Parathyroid adenoma (tissue), 2 donors: ENCODE measurements at regions not wholly inside any gene's neighbourhood (a gene's known extent, or its start where the extent isn't known, plus 50 kb on each side); places are given as distances from the start of the nearest gene placed in this dataset.

Experiments
- H2AFZ ChIP-seq: fragments of 300-600 bp; sonication (generic); one replicate; pipeline ENCODE4 v1.7.0; 2017; ENCODE audit warnings: antibody characterized with exemption, mild to moderate bottlenecking
- H3K27ac ChIP-seq: fragments of 300-600 bp; sonication (generic); one replicate; pipeline ENCODE4 v1.7.0; 2017
- H3K27me3 ChIP-seq: fragments of 300-600 bp; sonication (generic); one replicate; pipeline ENCODE4 v1.7.0; 2017; ENCODE audit warnings: low read length; ENCODE audit not compliant: control insufficient read depth, insufficient read depth
- H3K36me3 ChIP-seq: fragments of 300-600 bp; sonication (generic); one replicate; pipeline ENCODE4 v1.7.0; 2017; ENCODE audit warnings: low read length; ENCODE audit not compliant: control insufficient read depth, insufficient read depth
- H3K4me1 ChIP-seq: fragments of 300-600 bp; sonication (generic); one replicate; pipeline ENCODE4 v1.7.0; 2017; ENCODE audit warnings: control low read depth
- H3K4me2 ChIP-seq: fragments of 300-600 bp; sonication (generic); one replicate; pipeline ENCODE4 v1.7.0; 2017; ENCODE audit warnings: low read length
- H3K4me3 ChIP-seq: fragments of 300-600 bp; sonication (generic); one replicate; pipeline ENCODE4 v1.7.0; 2017; ENCODE audit warnings: low read depth, low read length
- H3K79me2 ChIP-seq: fragments of 300-600 bp; sonication (generic); one replicate; pipeline ENCODE4 v1.7.0; 2017; ENCODE audit warnings: control low read depth
- H3K9ac ChIP-seq: fragments of 300-600 bp; sonication (generic); one replicate; pipeline ENCODE4 v1.7.0; 2017; ENCODE audit warnings: mild to moderate bottlenecking
- H3K9me3 ChIP-seq: fragments of 300-600 bp; sonication (generic); one replicate; pipeline ENCODE4 v1.7.0; 2017; ENCODE audit warnings: low read length; ENCODE audit not compliant: control insufficient read depth
- TF ChIP-seq, protein P1 (sequence below): fragments of 300-600 bp; sonication (generic); IDR thresholded peaks from one replicate; pipeline ENCODE4 v1.7.0; 2017; ENCODE audit warnings: antibody characterized with exemption, mild to moderate bottlenecking
- donor health status: primary hyperparathyroidism.

DNA sequence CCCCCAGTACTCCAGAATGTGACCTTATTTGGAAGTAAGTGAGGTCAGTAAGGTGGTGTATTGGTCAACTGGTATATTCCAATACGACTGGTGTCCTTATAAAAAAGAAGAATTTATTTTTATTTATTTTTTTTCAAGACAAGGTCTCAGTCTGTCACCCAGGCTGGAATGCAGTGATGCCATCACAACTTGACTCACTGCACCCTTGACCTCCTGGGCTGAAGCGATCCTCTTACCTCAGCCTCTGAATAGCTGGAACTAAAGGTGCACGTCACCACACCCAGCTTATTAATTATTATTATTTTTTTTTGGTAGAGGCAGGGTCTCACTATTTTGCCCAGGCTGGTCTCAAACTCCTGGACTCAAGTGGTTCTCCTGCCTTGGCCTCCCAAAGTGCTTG, 115.1 kb upstream of the PITX2 start:
- H3K4me1 ChIP-seq = no peaks in the 10 kb centered on the region
- no peaks in the 10 kb centered on the region for H3K79me2 ChIP-seq

DNA sequence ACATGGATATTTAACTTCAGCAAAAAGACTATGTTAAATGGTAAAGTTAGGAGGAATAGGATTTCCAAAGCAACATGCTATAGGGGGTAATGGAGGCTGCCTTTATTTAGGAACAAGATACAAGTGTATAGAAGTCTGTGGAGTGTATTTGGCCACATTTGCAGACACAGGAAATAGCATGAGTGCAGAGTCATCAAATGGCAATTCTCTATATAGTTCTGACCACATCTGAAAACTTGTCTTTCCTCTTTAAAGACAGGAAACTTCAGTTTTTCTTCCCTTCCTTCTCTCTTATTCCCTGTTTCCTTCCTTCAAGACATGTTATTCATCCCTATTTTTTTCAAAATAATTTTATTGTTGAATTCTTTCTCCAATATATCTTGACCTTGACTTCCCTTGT, 119.3 kb upstream of the PITX2 start:
- no peaks in the 10 kb centered on the region for H3K27me3 ChIP-seq
- H3K9me3 ChIP-seq = no peaks in the 10 kb centered on the region
- no peak overlapping the region for H2AFZ ChIP-seq
- no peak overlapping the region for H3K4me3 ChIP-seq
- H3K36me3 ChIP-seq = no peaks in the 10 kb centered on the region
- TF ChIP-seq, protein P1, sequence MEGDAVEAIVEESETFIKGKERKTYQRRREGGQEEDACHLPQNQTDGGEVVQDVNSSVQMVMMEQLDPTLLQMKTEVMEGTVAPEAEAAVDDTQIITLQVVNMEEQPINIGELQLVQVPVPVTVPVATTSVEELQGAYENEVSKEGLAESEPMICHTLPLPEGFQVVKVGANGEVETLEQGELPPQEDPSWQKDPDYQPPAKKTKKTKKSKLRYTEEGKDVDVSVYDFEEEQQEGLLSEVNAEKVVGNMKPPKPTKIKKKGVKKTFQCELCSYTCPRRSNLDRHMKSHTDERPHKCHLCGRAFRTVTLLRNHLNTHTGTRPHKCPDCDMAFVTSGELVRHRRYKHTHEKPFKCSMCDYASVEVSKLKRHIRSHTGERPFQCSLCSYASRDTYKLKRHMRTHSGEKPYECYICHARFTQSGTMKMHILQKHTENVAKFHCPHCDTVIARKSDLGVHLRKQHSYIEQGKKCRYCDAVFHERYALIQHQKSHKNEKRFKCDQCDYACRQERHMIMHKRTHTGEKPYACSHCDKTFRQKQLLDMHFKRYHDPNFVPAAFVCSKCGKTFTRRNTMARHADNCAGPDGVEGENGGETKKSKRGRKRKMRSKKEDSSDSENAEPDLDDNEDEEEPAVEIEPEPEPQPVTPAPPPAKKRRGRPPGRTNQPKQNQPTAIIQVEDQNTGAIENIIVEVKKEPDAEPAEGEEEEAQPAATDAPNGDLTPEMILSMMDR = no peak
- no peak overlapping the region for H3K4me2 ChIP-seq
- no peaks in the 10 kb centered on the region for H3K79me2 ChIP-seq
- no peaks in the 10 kb centered on the region for H3K4me1 ChIP-seq
- no peak overlapping the region for H3K27ac ChIP-seq
- no peak overlapping the region for H3K9ac ChIP-seq

More for the DNA sequence above, 115.1 kb upstream of the PITX2 start:
- Histone ChIP-seq H3K4me2 (no peak overlapping the region), H2AFZ (no peak overlapping the region), H3K9me3 (no peaks in the 10 kb centered on the region), H3K36me3 (no peaks in the 10 kb centered on the region), H3K27ac (no peak overlapping the region), H3K4me3 (no peak overlapping the region), H3K9ac (no peak overlapping the region), H3K27me3 (no peaks in the 10 kb centered on the region)
- TF ChIP-seq, protein P1 = no peak

DNA sequence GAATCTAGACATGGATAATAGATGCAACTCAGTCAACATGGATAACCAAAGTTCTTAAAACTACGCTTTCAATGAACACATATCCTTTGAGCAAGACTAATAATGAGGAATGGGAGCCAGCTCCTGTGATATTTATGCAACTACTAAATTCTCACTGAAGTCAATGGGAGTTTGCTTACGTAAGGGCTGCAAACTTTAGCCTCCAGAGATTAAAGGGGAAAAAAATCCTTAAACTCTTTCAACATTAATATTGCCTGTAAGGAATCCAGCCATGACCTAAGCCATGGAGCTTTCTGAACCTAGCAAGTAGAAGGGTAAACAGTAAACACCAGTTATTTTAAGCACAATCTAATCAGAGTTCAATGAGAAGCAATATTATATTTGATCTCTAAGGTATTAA, 125.2 kb upstream of the PITX2 start:
- Histone ChIP-seq H3K4me3 (no peak overlapping the region), H3K4me1 (no peaks in the 10 kb centered on the region), H3K9ac (no peak overlapping the region)

DNA sequence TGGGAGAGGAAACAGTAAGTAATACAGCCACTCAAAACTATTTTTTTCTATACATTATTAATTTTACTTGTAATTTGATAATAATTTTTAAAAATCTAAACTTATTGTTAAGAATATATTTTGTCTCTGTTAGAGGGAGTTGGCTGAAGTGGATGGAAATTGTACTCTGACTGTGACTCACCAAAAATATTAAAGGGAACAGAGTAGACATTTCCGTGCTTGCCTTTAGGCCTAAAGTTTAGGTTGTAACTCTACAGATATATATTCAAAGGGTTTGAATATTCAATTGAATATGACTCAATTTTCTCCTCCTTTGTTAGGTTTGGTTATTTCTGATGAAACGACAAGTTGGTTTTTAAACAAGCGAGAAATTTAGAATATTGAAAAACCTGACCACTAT, 128.3 kb upstream of the PITX2 start:
- H2AFZ ChIP-seq = no peak overlapping the region
- no peak overlapping the region for H3K27ac ChIP-seq
- no peaks in the 10 kb centered on the region for H3K9me3 ChIP-seq
- no peak overlapping the region for H3K9ac ChIP-seq
- no peaks in the 10 kb centered on the region for H3K27me3 ChIP-seq
- no peak overlapping the region for H3K4me3 ChIP-seq
- H3K36me3 ChIP-seq = no peaks in the 10 kb centered on the region
- no peak overlapping the region for H3K4me2 ChIP-seq
- no peaks in the 10 kb centered on the region for H3K79me2 ChIP-seq
- TF ChIP-seq, protein P1 = no peak
- no peaks in the 10 kb centered on the region for H3K4me1 ChIP-seq

More for the DNA sequence above, 125.2 kb upstream of the PITX2 start:
- Histone ChIP-seq H3K27me3 (no peaks in the 10 kb centered on the region), H3K9me3 (no peaks in the 10 kb centered on the region), H3K27ac (no peak overlapping the region), H3K4me2 (no peak overlapping the region), H3K36me3 (no peaks in the 10 kb centered on the region), H3K79me2 (no peaks in the 10 kb centered on the region), H2AFZ (no peak overlapping the region)
- TF ChIP-seq, protein P1 = no peak

DNA sequence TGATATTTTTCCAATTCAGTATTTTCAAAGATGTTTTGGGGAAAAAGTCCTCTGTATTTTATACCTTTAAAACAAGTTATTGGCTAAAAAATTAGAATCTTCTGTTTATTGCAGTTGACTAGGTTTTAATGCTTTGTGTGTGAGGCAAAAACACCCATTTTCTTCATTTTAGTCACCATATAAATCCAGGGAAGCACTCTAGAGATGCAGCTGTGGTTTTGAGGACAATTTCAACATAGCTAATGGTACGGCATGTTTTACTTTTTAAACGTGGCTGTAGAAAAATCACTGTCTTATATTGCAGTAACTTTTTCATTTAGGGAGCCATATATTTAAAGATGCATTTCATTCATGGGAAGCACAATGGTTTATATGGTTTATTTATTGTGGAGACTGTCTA, 129.1 kb upstream of the PITX2 start:
- Histone ChIP-seq H3K79me2 (no peaks in the 10 kb centered on the region), H3K4me2 (no peak overlapping the region), H3K27me3 (no peaks in the 10 kb centered on the region), H3K9me3 (no peaks in the 10 kb centered on the region), H3K9ac (no peak overlapping the region), H3K4me3 (no peak overlapping the region), H2AFZ (no peak overlapping the region), H3K4me1 (no peaks in the 10 kb centered on the region), H3K27ac (no peak overlapping the region), H3K36me3 (no peaks in the 10 kb centered on the region)
- TF ChIP-seq, protein P1 = no peak
